GM12878 (cell line): ENCODE measurements at regions not wholly inside any gene's neighbourhood (a gene's known extent, or its start where the extent isn't known, plus 50 kb on each side); places are given as distances from the start of the nearest gene placed in this dataset.

ENCODE experiments used
- CEBPB ChIP-seq, 2 experiments: fragments of 150-350 bp in 1 of 2; IDR thresholded peaks; 2 replicates each; pipeline ENCODE4 v1.6.1; 2012 to 2014; ENCODE audit warnings: low read depth in 2 of 2, low read length in 2 of 2, borderline replicate concordance in 1 of 2, inconsistent platforms in 1 of 2
- ESRRA ChIP-seq: IDR thresholded peaks from 2 replicates; pipeline ENCODE4 v1.6.1; 2012; ENCODE audit warnings: mild to moderate bottlenecking, low read length, improper control_type of control experiment
- ETV6 ChIP-seq, 2 experiments: fragments of 450-650 bp in 1 of 2; IDR thresholded peaks in 1 of 2; conservative IDR thresholded peaks in 1 of 2; 2 replicates each; pipeline ENCODE4 v1.6.1; 2014; ENCODE audit warnings: antibody characterized with exemption in 1 of 2, borderline replicate concordance in 1 of 2, low read depth in 1 of 2, mild to moderate bottlenecking in 1 of 2, moderate library complexity in 1 of 2
- SIN3A ChIP-seq: IDR thresholded peaks from 2 replicates; pipeline ENCODE4 v1.6.1; 2012; ENCODE audit warnings: low read depth, low read length, improper control_type of control experiment
- SMARCA5 ChIP-seq: fragments of 450-650 bp; IDR thresholded peaks from 2 replicates; pipeline ENCODE4 v1.6.1; 2017; ENCODE audit warnings: mild to moderate bottlenecking
- ZNF622 ChIP-seq: fragments of 450-650 bp; IDR thresholded peaks from 2 replicates; pipeline ENCODE4 v1.6.1; 2017; ENCODE audit warnings: mild to moderate bottlenecking, inconsistent platforms
- TF ChIP-seq, protein P1 (sequence below): fragments of 450-650 bp; IDR thresholded peaks from 2 replicates; pipeline ENCODE4 v1.6.1; 2018; ENCODE audit warnings: borderline replicate concordance, mild to moderate bottlenecking; ENCODE audit not compliant: partially characterized antibody
- TF ChIP-seq, protein P2 (sequence below): fragments of 450-650 bp; IDR thresholded peaks from 2 replicates; pipeline ENCODE4 v1.6.1; 2017; ENCODE audit warnings: mild to moderate bottlenecking, moderate library complexity

GRCh38 chr1:99540744-99541143 is 105.2 kb upstream of the PALMD start (continued):
- TF ChIP-seq, protein P1, sequence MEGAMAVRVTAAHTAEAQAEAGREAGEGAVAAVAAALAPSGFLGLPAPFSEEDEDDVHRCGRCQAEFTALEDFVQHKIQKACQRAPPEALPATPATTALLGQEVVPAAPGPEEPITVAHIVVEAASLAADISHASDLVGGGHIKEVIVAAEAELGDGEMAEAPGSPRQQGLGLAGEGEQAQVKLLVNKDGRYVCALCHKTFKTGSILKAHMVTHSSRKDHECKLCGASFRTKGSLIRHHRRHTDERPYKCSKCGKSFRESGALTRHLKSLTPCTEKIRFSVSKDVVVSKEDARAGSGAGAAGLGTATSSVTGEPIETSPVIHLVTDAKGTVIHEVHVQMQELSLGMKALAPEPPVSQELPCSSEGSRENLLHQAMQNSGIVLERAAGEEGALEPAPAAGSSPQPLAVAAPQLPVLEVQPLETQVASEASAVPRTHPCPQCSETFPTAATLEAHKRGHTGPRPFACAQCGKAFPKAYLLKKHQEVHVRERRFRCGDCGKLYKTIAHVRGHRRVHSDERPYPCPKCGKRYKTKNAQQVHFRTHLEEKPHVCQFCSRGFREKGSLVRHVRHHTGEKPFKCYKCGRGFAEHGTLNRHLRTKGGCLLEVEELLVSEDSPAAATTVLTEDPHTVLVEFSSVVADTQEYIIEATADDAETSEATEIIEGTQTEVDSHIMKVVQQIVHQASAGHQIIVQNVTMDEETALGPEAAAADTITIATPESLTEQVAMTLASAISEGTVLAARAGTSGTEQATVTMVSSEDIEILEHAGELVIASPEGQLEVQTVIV = no peak
- TF ChIP-seq, protein P2, sequence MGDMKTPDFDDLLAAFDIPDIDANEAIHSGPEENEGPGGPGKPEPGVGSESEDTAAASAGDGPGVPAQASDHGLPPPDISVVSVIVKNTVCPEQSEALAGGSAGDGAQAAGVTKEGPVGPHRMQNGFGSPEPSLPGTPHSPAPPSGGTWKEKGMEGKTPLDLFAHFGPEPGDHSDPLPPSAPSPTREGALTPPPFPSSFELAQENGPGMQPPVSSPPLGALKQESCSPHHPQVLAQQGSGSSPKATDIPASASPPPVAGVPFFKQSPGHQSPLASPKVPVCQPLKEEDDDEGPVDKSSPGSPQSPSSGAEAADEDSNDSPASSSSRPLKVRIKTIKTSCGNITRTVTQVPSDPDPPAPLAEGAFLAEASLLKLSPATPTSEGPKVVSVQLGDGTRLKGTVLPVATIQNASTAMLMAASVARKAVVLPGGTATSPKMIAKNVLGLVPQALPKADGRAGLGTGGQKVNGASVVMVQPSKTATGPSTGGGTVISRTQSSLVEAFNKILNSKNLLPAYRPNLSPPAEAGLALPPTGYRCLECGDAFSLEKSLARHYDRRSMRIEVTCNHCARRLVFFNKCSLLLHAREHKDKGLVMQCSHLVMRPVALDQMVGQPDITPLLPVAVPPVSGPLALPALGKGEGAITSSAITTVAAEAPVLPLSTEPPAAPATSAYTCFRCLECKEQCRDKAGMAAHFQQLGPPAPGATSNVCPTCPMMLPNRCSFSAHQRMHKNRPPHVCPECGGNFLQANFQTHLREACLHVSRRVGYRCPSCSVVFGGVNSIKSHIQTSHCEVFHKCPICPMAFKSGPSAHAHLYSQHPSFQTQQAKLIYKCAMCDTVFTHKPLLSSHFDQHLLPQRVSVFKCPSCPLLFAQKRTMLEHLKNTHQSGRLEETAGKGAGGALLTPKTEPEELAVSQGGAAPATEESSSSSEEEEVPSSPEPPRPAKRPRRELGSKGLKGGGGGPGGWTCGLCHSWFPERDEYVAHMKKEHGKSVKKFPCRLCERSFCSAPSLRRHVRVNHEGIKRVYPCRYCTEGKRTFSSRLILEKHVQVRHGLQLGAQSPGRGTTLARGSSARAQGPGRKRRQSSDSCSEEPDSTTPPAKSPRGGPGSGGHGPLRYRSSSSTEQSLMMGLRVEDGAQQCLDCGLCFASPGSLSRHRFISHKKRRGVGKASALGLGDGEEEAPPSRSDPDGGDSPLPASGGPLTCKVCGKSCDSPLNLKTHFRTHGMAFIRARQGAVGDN = no peak
- TF ChIP-seq SIN3A (no peak), ETV6 (conservative IDR thresholded peaks at IDR 0.05 in 1 of 2, IDR thresholded peaks at IDR 0.05 in 1 of 2; ENCODE audit: borderline replicate concordance in 1 of 2, low read depth in 1 of 2) (no peak), CEBPB (IDR thresholded peaks at IDR 0.05; ENCODE audit: borderline replicate concordance in 1 of 2, low read depth in 2 of 2, low read length in 2 of 2) (no peak), ESRRA (no peak), ZNF622 (no peak), SMARCA5 (no peak)
